ENCODE measurements at regions not wholly inside any gene's neighbourhood (a gene's known extent, or its start where the extent isn't known, plus 50 kb on each side); places are given as distances from the start of the nearest gene placed in this dataset.

- DNase-seq: no peak
These were observed 251.1 kb upstream of the HTR2C start for GRCh38 chrX:114332766-114333165.

GRCh38 chrX:114334473-114334982 is 249.4 kb upstream of the HTR2C start:
- DNase-seq: no peak

- DNase-seq: no peak
These were observed 245.0 kb upstream of the HTR2C start for GRCh38 chrX:114338870-114339269.

GRCh38 chrX:114344756-114345349 is 239.0 kb upstream of the HTR2C start:
- DNase-seq: peak; percentile 1

GRCh38 chrX:114361076-114361725 is 222.7 kb upstream of the HTR2C start:
- no peak for DNase-seq

GRCh38 chrX:114363346-114363745 is 220.5 kb upstream of the HTR2C start:
- no peak for DNase-seq

GRCh38 chrX:114365065-114365834 is 218.6 kb upstream of the HTR2C start:
- DNase-seq: no peak

- no peak for DNase-seq
These were observed 210.9 kb upstream of the HTR2C start for GRCh38 chrX:114372937-114373336.

- no peak for DNase-seq
These were observed 193.6 kb upstream of the HTR2C start for GRCh38 chrX:114390251-114390796.
